PC-3 (cell line): ENCODE measurements at regions not wholly inside any gene's neighbourhood (a gene's known extent, or its start where the extent isn't known, plus 50 kb on each side); places are given as distances from the start of the nearest gene placed in this dataset.
"Not testable (repeated sequence)": the region's sequence is repeated elsewhere in the genome, so short reads cannot be mapped to it uniquely, and the experiment has no call there.

Experiments
- CTCF ChIP-seq: fragments of 300-600 bp; sonication (generic); conservative IDR thresholded peaks from 2 replicates; pipeline ENCODE4 v1.5.1; 2017; ENCODE audit warnings: antibody characterized with exemption, low read depth, mild to moderate bottlenecking, low read length
- EZH2 ChIP-seq: fragments of 300-600 bp; sonication (generic); IDR thresholded peaks from one replicate; pipeline ENCODE4 v1.6.1; 2017; ENCODE audit warnings: antibody characterized with exemption, mild to moderate bottlenecking, low read length; ENCODE audit not compliant: unreplicated experiment
- EZH2phosphoT487 ChIP-seq: fragments of 300-600 bp; sonication (generic); IDR thresholded peaks from 2 replicates; pipeline ENCODE4 v1.6.1; 2018; ENCODE audit warnings: mild to moderate bottlenecking, antibody characterized with exemption, low read length, borderline replicate concordance

- TF ChIP-seq CTCF, EZH2phosphoT487, EZH2: not testable (repeated sequence)
Observed at GRCh38 chr1:238326479-238326878, 435.8 kb upstream of the ZP4 start.
